Epithelial cell of esophagus (primary cell): ENCODE measurements at regions not wholly inside any gene's neighbourhood (a gene's known extent, or its start where the extent isn't known, plus 50 kb on each side); places are given as distances from the start of the nearest gene placed in this dataset.
"Not testable (repeated sequence)": the region's sequence is repeated elsewhere in the genome, so short reads cannot be mapped to it uniquely, and the experiment has no call there.

Experiments
- DNase-seq: peaks from one replicate; pipeline ENCODE4 v3.0.0; 2010; ENCODE audit warnings: low read depth
- H3K4me3 ChIP-seq: 2 replicates; pipeline ENCODE4 v1.5.1; 2011; ENCODE audit warnings: mild to moderate bottlenecking, low read length, control low read depth
- CTCF ChIP-seq: IDR thresholded peaks from 2 replicates; pipeline ENCODE4 v1.5.1; 2011; ENCODE audit warnings: low read depth, mild to moderate bottlenecking, low read length, control low read depth, inconsistent platforms; ENCODE audit not compliant: insufficient read depth; ENCODE audit errors: missing control alignments

- no peak overlapping the region for H3K4me3 ChIP-seq
- DNase-seq: no peak
- no peak for TF ChIP-seq CTCF
Observed at GRCh38 chrX:146994163-146994562, 179.6 kb upstream of the CXorf51A start.

- TF ChIP-seq CTCF: no peak
- DNase-seq: no peak
- no peak overlapping the region for H3K4me3 ChIP-seq
Observed at GRCh38 chrX:146973283-146973682, 158.7 kb upstream of the CXorf51A start.

GRCh38 chrX:146967306-146967705 is 152.8 kb upstream of the CXorf51A start:
- no peak for TF ChIP-seq CTCF
- DNase-seq: no peak

GRCh38 chrX:146956760-146957159 is 142.2 kb upstream of the CXorf51A start:
- no peak for TF ChIP-seq CTCF
- DNase-seq: no peak
- no peak overlapping the region for H3K4me3 ChIP-seq

More at GRCh38 chrX:146967306-146967705, 152.8 kb upstream of the CXorf51A start:
- H3K4me3 ChIP-seq: no peak overlapping the region

GRCh38 chrX:146934256-146934655 is 119.7 kb upstream of the CXorf51A start:
- DNase-seq: no peak
- H3K4me3 ChIP-seq: no peak overlapping the region

GRCh38 chrX:146932997-146933396 is 118.5 kb upstream of the CXorf51A start:
- not testable (repeated sequence) for DNase-seq, H3K4me3 ChIP-seq

More at GRCh38 chrX:146934256-146934655, 119.7 kb upstream of the CXorf51A start:
- no peak for TF ChIP-seq CTCF

- DNase-seq: no peak
- H3K4me3 ChIP-seq: no peak overlapping the region
- no peak for TF ChIP-seq CTCF
Observed at GRCh38 chrX:146921204-146921603, 106.7 kb upstream of the CXorf51A start.
